MM.1S (cell line): ENCODE measurements at regions not wholly inside any gene's neighbourhood (a gene's known extent, or its start where the extent isn't known, plus 50 kb on each side); places are given as distances from the start of the nearest gene placed in this dataset.

ENCODE experiments used
- CTCF ChIP-seq: fragments of 300-600 bp; sonication (generic); IDR thresholded peaks from 2 replicates; pipeline ENCODE4 v1.5.1; 2016; ENCODE audit warnings: antibody characterized with exemption, low read length, mixed read lengths
- EZH2 ChIP-seq: fragments of 300-600 bp; sonication (generic); optimal IDR thresholded peaks from 2 replicates; pipeline ENCODE3; 2017; ENCODE audit warnings: low read depth, mild to moderate bottlenecking, antibody characterized with exemption, low read length, mixed read lengths
- EZH2phosphoT487 ChIP-seq: fragments of 300-600 bp; sonication (generic); IDR thresholded peaks from 2 replicates; pipeline ENCODE4 v1.6.1; 2018; ENCODE audit warnings: antibody characterized with exemption, low read length

- TF ChIP-seq CTCF (no peak), EZH2 (no peak), EZH2phosphoT487 (no peak)
These were observed 360.8 kb upstream of the ZFHX3 start for GRCh38 chr16:73408716-73409115.
